ENCODE measurements at regions not wholly inside any gene's neighbourhood (a gene's known extent, or its start where the extent isn't known, plus 50 kb on each side); places are given as distances from the start of the nearest gene placed in this dataset.

- Histone ChIP-seq H3F3A (ENCODE audit: control insufficient read depth, insufficient read depth) (no peaks in the 10 kb centered on the region), H3K4me1 (ENCODE audit: control insufficient read depth, low read length) (no peaks in the 10 kb centered on the region; the same call in 1 of the 2 replicates), H3K27ac (ENCODE audit: low read depth, low read length) (no peak overlapping the region), H4K20me1 (ENCODE audit: control insufficient read depth, insufficient read depth, low read depth, low read length) (no peaks in the 10 kb centered on the region), H3K36me3 (ENCODE audit: control insufficient read depth, low read length) (no peaks in the 10 kb centered on the region), H3K79me2 (ENCODE audit: control insufficient read depth, low read length) (no peaks in the 10 kb centered on the region), H3K4me2 (ENCODE audit: low read length) (no peak overlapping the region), H3K4me3 (ENCODE audit: low read length) (no peak overlapping the region), H3K27me3 (ENCODE audit: control insufficient read depth, low read length) (no peaks in the 10 kb centered on the region), H3K9me3 (ENCODE audit: control insufficient read depth, insufficient read depth, low read length) (peaks cover 19% of the 10 kb centered on the region), H3K9me2 (replicated peaks; ENCODE audit: control insufficient read depth, low read length) (no peaks in the 10 kb centered on the region)
- TF ChIP-seq EZH2phosphoT487 (IDR thresholded peaks at IDR 0.05; ENCODE audit: borderline replicate concordance, low read length) (no peak), CTCF (IDR thresholded peaks at IDR 0.05; ENCODE audit: low read depth, low read length, poor library complexity, severe bottlenecking) (no peak)
These were observed 73.4 kb upstream of the ATP2B1 start for GRCh38 chr12:89781946-89782550.

GRCh38 chr12:89781156-89781555 is 72.5 kb upstream of the ATP2B1 start:
- Histone ChIP-seq H3F3A (ENCODE audit: control insufficient read depth, insufficient read depth) (no peaks in the 10 kb centered on the region), H3K79me2 (ENCODE audit: control insufficient read depth, low read length) (no peaks in the 10 kb centered on the region), H3K4me3 (ENCODE audit: low read length) (no peak overlapping the region), H3K27ac (ENCODE audit: low read depth, low read length) (no peak overlapping the region), H4K20me1 (ENCODE audit: control insufficient read depth, insufficient read depth, low read depth, low read length) (no peaks in the 10 kb centered on the region), H3K4me1 (ENCODE audit: control insufficient read depth, low read length) (no peaks in the 10 kb centered on the region; the same call in 1 of the 2 replicates), H3K9me2 (replicated peaks; ENCODE audit: control insufficient read depth, low read length) (no peaks in the 10 kb centered on the region), H3K36me3 (ENCODE audit: control insufficient read depth, low read length) (no peaks in the 10 kb centered on the region), H3K27me3 (ENCODE audit: control insufficient read depth, low read length) (no peaks in the 10 kb centered on the region), H3K4me2 (ENCODE audit: low read length) (no peak overlapping the region), H3K9me3 (ENCODE audit: control insufficient read depth, insufficient read depth, low read length) (peaks cover 10% of the 10 kb centered on the region)
- TF ChIP-seq CTCF (IDR thresholded peaks at IDR 0.05; ENCODE audit: low read depth, low read length, poor library complexity, severe bottlenecking) (no peak), EZH2phosphoT487 (IDR thresholded peaks at IDR 0.05; ENCODE audit: borderline replicate concordance, low read length) (no peak)

- Histone ChIP-seq H3F3A (ENCODE audit: control insufficient read depth, insufficient read depth) (no peaks in the 10 kb centered on the region), H3K79me2 (ENCODE audit: control insufficient read depth, low read length) (no peaks in the 10 kb centered on the region), H3K27me3 (ENCODE audit: control insufficient read depth, low read length) (no peaks in the 10 kb centered on the region), H3K36me3 (ENCODE audit: control insufficient read depth, low read length) (no peaks in the 10 kb centered on the region), H4K20me1 (ENCODE audit: control insufficient read depth, insufficient read depth, low read depth, low read length) (no peaks in the 10 kb centered on the region), H3K4me1 (ENCODE audit: control insufficient read depth, low read length) (no peaks in the 10 kb centered on the region; the same call in 1 of the 2 replicates), H3K9me2 (replicated peaks; ENCODE audit: control insufficient read depth, low read length) (no peaks in the 10 kb centered on the region), H3K4me3 (ENCODE audit: low read length) (no peak overlapping the region), H3K4me2 (ENCODE audit: low read length) (no peak overlapping the region), H3K27ac (ENCODE audit: low read depth, low read length) (no peak overlapping the region), H3K9me3 (ENCODE audit: control insufficient read depth, insufficient read depth, low read length) (no peaks in the 10 kb centered on the region)
- TF ChIP-seq EZH2phosphoT487 (IDR thresholded peaks at IDR 0.05; ENCODE audit: borderline replicate concordance, low read length) (no peak), CTCF (IDR thresholded peaks at IDR 0.05; ENCODE audit: low read depth, low read length, poor library complexity, severe bottlenecking) (no peak)
These were observed 70.5 kb upstream of the ATP2B1 start for GRCh38 chr12:89779090-89779489.
